H1 (cell line): ENCODE measurements at regions not wholly inside any gene's neighbourhood (a gene's known extent, or its start where the extent isn't known, plus 50 kb on each side); places are given as distances from the start of the nearest gene placed in this dataset.
A peak's percentile ranks its signal among the peaks of the same experiment; 100 is the strongest.

Source experiments
- CTCF ChIA-PET: fragments of 300-600 bp; sonication (Branson Sonifier 250); formaldehyde crosslinking; loops from one replicate; lab custom pipeline; 2021; ENCODE audit not compliant: partially characterized antibody; lab: Charles Lee
- POLR2A ChIA-PET: fragments of 300-600 bp; sonication (Branson Sonifier 250); formaldehyde crosslinking; loops from one replicate; lab custom pipeline; 2021; ENCODE audit warnings: inconsistent platforms; ENCODE audit not compliant: partially characterized antibody; lab: Charles Lee
- DNase-seq, 2 experiments: peaks; one replicate each; pipeline versions ENCODE4 v3.0.0 to v3.0.0-alpha.2; 2010 to 2022; ENCODE audit warnings: low spot score in 2 of 2, low read depth in 1 of 2, mixed read lengths in 1 of 2
- FAIRE-seq: peaks from 2 replicates; lab custom pipeline; 2011; peaks lifted over from hg19 to GRCh38; lab: Jason Lieb, UNC
- H2AFZ ChIP-seq: 2 replicates; pipeline ENCODE4 v1.8.1; 2012; ENCODE audit warnings: low read length, inconsistent platforms
- H2AK5ac ChIP-seq: 2 replicates; pipeline ENCODE4 v1.6.1; 2013; ENCODE audit warnings: low read depth, low read length
- H2BK120ac ChIP-seq: replicated peaks from 2 replicates; pipeline ENCODE3; 2013; ENCODE audit warnings: low read depth, low read length, inconsistent platforms
- H2BK12ac ChIP-seq: 2 replicates; pipeline ENCODE4 v1.6.1; 2013; ENCODE audit warnings: low read depth, low read length
- H2BK15ac ChIP-seq: 2 replicates; pipeline ENCODE4 v1.6.1; 2013; ENCODE audit warnings: low read length
- H2BK20ac ChIP-seq: 2 replicates; pipeline ENCODE4 v1.6.1; 2013; ENCODE audit warnings: low read length
- H2BK5ac ChIP-seq: 2 replicates; pipeline ENCODE4 v1.6.1; 2013; ENCODE audit warnings: low read depth, low read length
- H3K14ac ChIP-seq: 2 replicates; pipeline ENCODE4 v1.6.1; 2013; ENCODE audit warnings: inconsistent platforms; ENCODE audit not compliant: insufficient read length
- H3K18ac ChIP-seq: 2 replicates; pipeline ENCODE4 v1.6.1; 2013; ENCODE audit warnings: low read length; ENCODE audit errors: extremely low read depth
- H3K23ac ChIP-seq: 2 replicates; pipeline ENCODE4 v1.6.1; 2013; ENCODE audit warnings: inconsistent platforms; ENCODE audit not compliant: insufficient read length
- H3K23me2 ChIP-seq: 2 replicates; pipeline ENCODE4 v1.6.1; 2013; ENCODE audit warnings: low read depth, low read length
- H3K27ac ChIP-seq: 2 replicates; pipeline ENCODE4 v1.6.1; 2011; ENCODE audit warnings: low read depth, low read length, inconsistent platforms
- H3K27me3 ChIP-seq, 4 experiments: replicated peaks in 1 of 4; 1 replicate in 1 of 4; 2 replicates in 3 of 4; pipeline versions ENCODE4 v1.6.1 to v1.8.1; 2011 to 2013; ENCODE audit warnings: low read length in 3 of 4, mild to moderate bottlenecking in 3 of 4, inconsistent platforms in 2 of 4, mixed read lengths in 2 of 4, moderate library complexity in 1 of 4; ENCODE audit not compliant: control insufficient read depth in 3 of 4, insufficient read depth in 3 of 4; ENCODE audit errors: extremely low read depth in 1 of 4
- H3K36me3 ChIP-seq, 4 experiments: 2 replicates each; pipeline versions ENCODE4 v1.6.1 to v1.8.1; 2011 to 2013; ENCODE audit warnings: mild to moderate bottlenecking in 4 of 4, low read length in 3 of 4, moderate library complexity in 2 of 4, control low read depth in 1 of 4, inconsistent platforms in 1 of 4; ENCODE audit not compliant: insufficient read depth in 4 of 4, control insufficient read depth in 2 of 4
- H3K4ac ChIP-seq: replicated peaks from 2 replicates; pipeline ENCODE3; 2013; ENCODE audit warnings: low read length, low read depth, mixed read lengths, inconsistent platforms; ENCODE audit not compliant: insufficient read length
- H3K4me1 ChIP-seq, 4 experiments: replicated peaks in 1 of 4; 1 replicate in 1 of 4; 2 replicates in 3 of 4; pipeline versions ENCODE4 v1.6.1 to v1.8.1; 2011 to 2013; ENCODE audit warnings: low read length in 3 of 4, inconsistent platforms in 2 of 4, mixed read lengths in 1 of 4; ENCODE audit not compliant: insufficient read depth in 4 of 4, control insufficient read depth in 3 of 4
- H3K4me2 ChIP-seq, 2 experiments: 2 replicates each; pipeline versions ENCODE4 v1.6.1 to v1.8.1; 2011 to 2013; ENCODE audit warnings: low read depth in 2 of 2, low read length in 2 of 2, control low read depth in 1 of 2, inconsistent platforms in 1 of 2, mild to moderate bottlenecking in 1 of 2; ENCODE audit not compliant: insufficient read depth in 1 of 2
- H3K4me3 ChIP-seq, 4 experiments: fragments of 200-600, 300-600 bp in 1 of 4; sonication (generic), shearing (Covaris generic), sonication (Bioruptor Twin) in 1 of 4; 2 replicates each; pipeline versions ENCODE4 v1.5.1 to v1.8.1; 2011 to 2016; ENCODE audit warnings: low read length in 4 of 4, low read depth in 3 of 4, control low read depth in 2 of 4, inconsistent platforms in 2 of 4, mild to moderate bottlenecking in 2 of 4, mixed read lengths in 1 of 4, moderate library complexity in 1 of 4; ENCODE audit not compliant: insufficient read depth in 2 of 4; ENCODE audit errors: extremely low read depth in 1 of 4
- H3K56ac ChIP-seq: replicated peaks from 2 replicates; pipeline ENCODE3; 2013; ENCODE audit warnings: low read depth, mild to moderate bottlenecking, mixed read lengths, low read length, inconsistent platforms; ENCODE audit not compliant: insufficient read length
- H3K79me1 ChIP-seq: 2 replicates; pipeline ENCODE4 v1.6.1; 2013; ENCODE audit warnings: low read depth, low read length, control low read depth
- H3K79me2 ChIP-seq, 2 experiments: 2 replicates each; pipeline versions ENCODE4 v1.6.1 to v1.8.1; 2012 to 2013; ENCODE audit warnings: low read length in 2 of 2, mild to moderate bottlenecking in 2 of 2, inconsistent platforms in 1 of 2; ENCODE audit not compliant: insufficient read depth in 2 of 2, control insufficient read depth in 1 of 2
- H3K9ac ChIP-seq, 4 experiments: replicated peaks in 1 of 4; 1 replicate in 1 of 4; 2 replicates in 3 of 4; pipeline versions ENCODE4 v1.6.1 to v1.8.1; 2011 to 2013; ENCODE audit warnings: low read depth in 3 of 4, low read length in 3 of 4, control low read depth in 2 of 4, mild to moderate bottlenecking in 2 of 4, moderate library complexity in 2 of 4, inconsistent platforms in 1 of 4; ENCODE audit errors: extremely low read depth in 1 of 4
- H3K9me3 ChIP-seq, 2 experiments: 2 replicates each; pipeline versions ENCODE4 v1.6.1 to v1.8.1; 2012 to 2013; ENCODE audit warnings: mild to moderate bottlenecking in 2 of 2, moderate library complexity in 2 of 2, control low read depth in 1 of 2, inconsistent platforms in 1 of 2, low read depth in 1 of 2, low read length in 1 of 2, mixed read lengths in 1 of 2; ENCODE audit not compliant: insufficient read depth in 2 of 2
- H4K20me1 ChIP-seq, 2 experiments: replicated peaks in 1 of 2; 2 replicates each; pipeline versions ENCODE3 to v1.8.1; 2011 to 2013; ENCODE audit warnings: inconsistent platforms in 2 of 2, low read length in 2 of 2, mild to moderate bottlenecking in 1 of 2; ENCODE audit not compliant: insufficient read depth in 2 of 2, control insufficient read depth in 1 of 2
- H4K5ac ChIP-seq: 2 replicates; pipeline ENCODE4 v1.6.1; 2013; ENCODE audit warnings: low read length, low read depth, mixed read lengths, inconsistent platforms; ENCODE audit not compliant: insufficient read length
- H4K8ac ChIP-seq: 2 replicates; pipeline ENCODE4 v1.8.0; 2013; ENCODE audit warnings: mild to moderate bottlenecking, moderate library complexity, low read length, inconsistent platforms; ENCODE audit not compliant: insufficient read depth; ENCODE audit errors: extremely low read depth
- H4K91ac ChIP-seq: replicated peaks from 2 replicates; pipeline ENCODE3; 2013; ENCODE audit warnings: low read length, mixed read lengths, inconsistent platforms; ENCODE audit not compliant: insufficient read length
- BACH1 ChIP-seq: IDR thresholded peaks from 2 replicates; pipeline ENCODE4 v1.6.1; 2012; ENCODE audit warnings: low read length, improper control_type of control experiment
- CEBPB ChIP-seq: IDR thresholded peaks from 2 replicates; pipeline ENCODE4 v1.6.1; 2012; ENCODE audit warnings: low read depth, low read length
- CTBP2 ChIP-seq: IDR thresholded peaks from 2 replicates; pipeline ENCODE4 v1.7.0; 2011; ENCODE audit warnings: borderline replicate concordance, mild to moderate bottlenecking, moderate library complexity, mixed read lengths, low read length; ENCODE audit not compliant: insufficient read depth, insufficient read length
- HDAC2 ChIP-seq, 2 experiments: fragments of 300-600 bp in 1 of 2; sonication (generic) in 1 of 2; IDR thresholded peaks; 2 replicates each; pipeline ENCODE4 v1.6.1; 2011 to 2012; ENCODE audit warnings: low read depth in 2 of 2, low read length in 2 of 2, mild to moderate bottlenecking in 2 of 2, moderate library complexity in 2 of 2, borderline replicate concordance in 1 of 2, inconsistent platforms in 1 of 2
- JUN ChIP-seq: IDR thresholded peaks from 2 replicates; pipeline ENCODE4 v1.6.1; 2011; ENCODE audit warnings: low read depth, mild to moderate bottlenecking, improper control_type of control experiment, low read length
- KDM1A ChIP-seq: fragments of 200-600, 300-600 bp; sonication (generic); IDR thresholded peaks from 2 replicates; pipeline ENCODE4 v1.7.1; 2016; ENCODE audit warnings: mild to moderate bottlenecking, low read length, borderline replicate concordance
- MAFK ChIP-seq: IDR thresholded peaks from 2 replicates; pipeline ENCODE4 v1.6.1; 2012; ENCODE audit warnings: low read depth, mild to moderate bottlenecking, improper control_type of control experiment, low read length
- POLR2AphosphoS5 ChIP-seq: IDR thresholded peaks from 2 replicates; pipeline ENCODE4 v1.6.1; 2011; ENCODE audit warnings: low read depth, low read length
- SIRT6 ChIP-seq: IDR thresholded peaks from one replicate; pipeline ENCODE4 v1.7.1; 2012; ENCODE audit warnings: low read length, inconsistent platforms
- SP1 ChIP-seq: IDR thresholded peaks from 2 replicates; pipeline ENCODE4 v1.6.1; 2011; ENCODE audit warnings: low read depth, low read length
- SP2 ChIP-seq: IDR thresholded peaks from 2 replicates; pipeline ENCODE4 v1.6.1; 2012; ENCODE audit warnings: mild to moderate bottlenecking, low read length, inconsistent platforms
- SP4 ChIP-seq: IDR thresholded peaks from 2 replicates; pipeline ENCODE4 v1.6.1; 2012; ENCODE audit warnings: low read length, inconsistent platforms
- SRF ChIP-seq: IDR thresholded peaks from 2 replicates; pipeline ENCODE4 v1.6.1; 2011; ENCODE audit warnings: mild to moderate bottlenecking, low read depth, low read length, moderate library complexity
- SUZ12 ChIP-seq: fragments of 200-600 bp; sonication (generic); IDR thresholded peaks from 2 replicates; pipeline ENCODE4 v1.6.1; 2012; ENCODE audit warnings: mild to moderate bottlenecking, inconsistent platforms, low read length, moderate library complexity, mixed read lengths
- WGBS, 2 experiments: shearing (Covaris generic) in 1 of 2; methylation state at CpG; one replicate each; pipeline versions ENCODE4 v1.1.6 to v1.1.7; 2013 to 2015; ENCODE audit warnings: low lambda C conversion rate in 2 of 2, mixed read lengths in 2 of 2, inconsistent platforms in 1 of 2, low coverage in 1 of 2, missing lambda C conversion rate in 1 of 2; ENCODE audit not compliant: insufficient replicate concordance in 2 of 2, insufficient coverage in 1 of 2, insufficient read length in 1 of 2; ENCODE audit errors: extremely low coverage in 1 of 2, missing lambda C conversion rate in 1 of 2; 5-methylcytosine and 5-hydroxymethylcytosine counted together

DNA sequence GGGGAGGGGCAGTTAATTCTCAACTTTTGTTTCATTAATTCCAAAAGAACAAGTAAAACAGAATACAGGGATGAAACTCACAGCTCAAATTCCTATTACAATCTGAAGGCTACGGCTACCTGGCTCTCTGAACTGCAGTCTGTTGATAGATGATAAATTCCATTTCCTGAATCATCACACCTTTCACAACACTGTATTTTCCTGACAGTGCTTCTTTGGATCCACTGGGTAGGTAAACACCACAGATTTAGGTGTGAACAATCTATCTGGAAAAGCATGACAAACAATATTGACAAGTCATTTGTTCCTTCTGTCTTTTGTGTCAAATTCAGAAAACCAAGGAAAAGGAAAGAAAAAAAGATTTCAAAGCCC lies 843.2 kb downstream of the LRRTM4 start:
- ChIA-PET CTCF (interaction anchor here (0.7 to 1.1 kb wide), 2 partner anchors 49 to 191 kb away, joined by 3 read pairs; no protein-coding TSS in a partner anchor), POLR2A (no interaction called here)
- H3K23me2 ChIP-seq, result no peaks in the 10 kb centered on the region
- H4K5ac ChIP-seq, result peak overlapping the region; percentile 83
- no peak overlapping the region for H2BK120ac ChIP-seq
- no peak overlapping the region for H4K91ac ChIP-seq
- no peaks in the 10 kb centered on the region for H4K20me1 ChIP-seq
- H2BK12ac ChIP-seq, result no peak overlapping the region
- no peak overlapping the region for H3K4me3 ChIP-seq
- H2AK5ac ChIP-seq, result no peak overlapping the region
- no peaks in the 10 kb centered on the region for H3K36me3 ChIP-seq
- DNase-seq (no peak), FAIRE-seq (no peak)
- no peaks in the 10 kb centered on the region for H3K27me3 ChIP-seq
- H3K27ac ChIP-seq, result no peak overlapping the region
- H2BK5ac ChIP-seq, result no peak overlapping the region
- TF ChIP-seq KDM1A, result no peak
- TF ChIP-seq SP2, result no peak
- no peak for TF ChIP-seq MAFK
- no peak for TF ChIP-seq BACH1
- no peak for TF ChIP-seq SIRT6
- TF ChIP-seq SP1, result no peak
- no peak for TF ChIP-seq SRF
- no peak for TF ChIP-seq SP4
- no peak for TF ChIP-seq SUZ12
- TF ChIP-seq CEBPB, result no peak
- no peak for TF ChIP-seq JUN
- TF ChIP-seq CTBP2, result no peak
- no peak for TF ChIP-seq POLR2AphosphoS5
- no peak for TF ChIP-seq HDAC2 (IDR thresholded peaks at IDR 0.05; ENCODE audit: borderline replicate concordance in 1 of 2, low read depth in 2 of 2, low read length in 2 of 2)
- no peak overlapping the region for H3K56ac ChIP-seq
- no peak overlapping the region for H3K18ac ChIP-seq
- no peak overlapping the region for H3K23ac ChIP-seq
- H3K4ac ChIP-seq, result no peak overlapping the region
- no peaks in the 10 kb centered on the region for H3K9me3 ChIP-seq
- H3K4me2 ChIP-seq, result peak overlapping the region; percentile 15 to 25; a peak in 3 of 4 replicates
- peak overlapping the region; percentile 22; the same call in 1 of the 2 replicates for H2AFZ ChIP-seq
- H3K14ac ChIP-seq, result no peak overlapping the region
- H3K79me2 ChIP-seq, result no peaks in the 10 kb centered on the region
- H3K9ac ChIP-seq, result no peak overlapping the region
- peaks cover 0 to 5% (median 2%) of the 10 kb centered on the region in 4 experiments; a peak in 3 of 7 replicates for H3K4me1 ChIP-seq
- H3K79me1 ChIP-seq, result no peaks in the 10 kb centered on the region
- no peak overlapping the region for H2BK15ac ChIP-seq
- 83% methylated on average over 1 of the region's 1 CpG; no CpG with 5 or more reads in 1 of the 2 experiments for WGBS, 2 experiments
- H2BK20ac ChIP-seq, result no peak overlapping the region
- no peak overlapping the region for H4K8ac ChIP-seq
